ENCODE measurements at regions not wholly inside any gene's neighbourhood (a gene's known extent, or its start where the extent isn't known, plus 50 kb on each side); places are given as distances from the start of the nearest gene placed in this dataset.
"Not testable (repeated sequence)": the region's sequence is repeated elsewhere in the genome, so short reads cannot be mapped to it uniquely, and the experiment has no call there.

- H3K4me3 ChIP-seq (ENCODE audit: low read depth, low read length): no peak overlapping the region
- in situ Hi-C loops (cut with HindIII; ENCODE audit: low sequenced_read_pairs): no loop called here
- DNase-seq (ENCODE audit: low read depth, low spot score): no peak
- TF ChIP-seq, protein P1, sequence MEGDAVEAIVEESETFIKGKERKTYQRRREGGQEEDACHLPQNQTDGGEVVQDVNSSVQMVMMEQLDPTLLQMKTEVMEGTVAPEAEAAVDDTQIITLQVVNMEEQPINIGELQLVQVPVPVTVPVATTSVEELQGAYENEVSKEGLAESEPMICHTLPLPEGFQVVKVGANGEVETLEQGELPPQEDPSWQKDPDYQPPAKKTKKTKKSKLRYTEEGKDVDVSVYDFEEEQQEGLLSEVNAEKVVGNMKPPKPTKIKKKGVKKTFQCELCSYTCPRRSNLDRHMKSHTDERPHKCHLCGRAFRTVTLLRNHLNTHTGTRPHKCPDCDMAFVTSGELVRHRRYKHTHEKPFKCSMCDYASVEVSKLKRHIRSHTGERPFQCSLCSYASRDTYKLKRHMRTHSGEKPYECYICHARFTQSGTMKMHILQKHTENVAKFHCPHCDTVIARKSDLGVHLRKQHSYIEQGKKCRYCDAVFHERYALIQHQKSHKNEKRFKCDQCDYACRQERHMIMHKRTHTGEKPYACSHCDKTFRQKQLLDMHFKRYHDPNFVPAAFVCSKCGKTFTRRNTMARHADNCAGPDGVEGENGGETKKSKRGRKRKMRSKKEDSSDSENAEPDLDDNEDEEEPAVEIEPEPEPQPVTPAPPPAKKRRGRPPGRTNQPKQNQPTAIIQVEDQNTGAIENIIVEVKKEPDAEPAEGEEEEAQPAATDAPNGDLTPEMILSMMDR (IDR thresholded peaks at IDR 0.05; ENCODE audit: low read depth, low read length): no peak
Measured at GRCh38 chr7:81294897-81295515, 376.2 kb upstream of the SEMA3C start.

GRCh38 chr7:81293806-81294205, 375.0 kb upstream of the SEMA3C start:
- TF ChIP-seq, protein P1 (IDR thresholded peaks at IDR 0.05; ENCODE audit: low read depth, low read length): no peak
- DNase-seq (ENCODE audit: low read depth, low spot score): no peak
- in situ Hi-C loops (cut with HindIII; ENCODE audit: low sequenced_read_pairs): no loop called here
- no peak overlapping the region for H3K4me3 ChIP-seq (ENCODE audit: low read depth, low read length)

DNA sequence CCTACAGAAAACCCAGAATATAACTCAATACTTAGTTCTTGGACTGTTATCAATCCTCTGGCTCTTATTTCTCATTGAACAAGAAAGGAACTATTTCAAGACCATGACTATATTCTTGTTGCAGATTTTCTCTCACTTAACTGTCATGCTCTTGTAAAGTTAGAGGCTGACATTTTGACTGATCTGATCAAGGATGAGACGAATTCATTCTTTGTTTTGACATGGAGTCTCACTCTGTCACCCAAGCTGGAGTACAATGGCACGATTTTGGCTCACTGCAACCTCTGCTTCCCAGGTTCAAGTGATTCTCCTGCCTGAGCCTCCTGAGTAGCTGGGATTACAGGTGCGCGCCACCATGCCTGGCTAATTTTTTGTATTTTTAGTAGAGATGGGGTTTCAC, 367.9 kb upstream of the SEMA3C start:
- H3K4me3 ChIP-seq (ENCODE audit: low read depth, low read length); in situ Hi-C loops (cut with HindIII; ENCODE audit: low sequenced_read_pairs); DNase-seq (ENCODE audit: low read depth, low spot score): not testable (repeated sequence)

DNA sequence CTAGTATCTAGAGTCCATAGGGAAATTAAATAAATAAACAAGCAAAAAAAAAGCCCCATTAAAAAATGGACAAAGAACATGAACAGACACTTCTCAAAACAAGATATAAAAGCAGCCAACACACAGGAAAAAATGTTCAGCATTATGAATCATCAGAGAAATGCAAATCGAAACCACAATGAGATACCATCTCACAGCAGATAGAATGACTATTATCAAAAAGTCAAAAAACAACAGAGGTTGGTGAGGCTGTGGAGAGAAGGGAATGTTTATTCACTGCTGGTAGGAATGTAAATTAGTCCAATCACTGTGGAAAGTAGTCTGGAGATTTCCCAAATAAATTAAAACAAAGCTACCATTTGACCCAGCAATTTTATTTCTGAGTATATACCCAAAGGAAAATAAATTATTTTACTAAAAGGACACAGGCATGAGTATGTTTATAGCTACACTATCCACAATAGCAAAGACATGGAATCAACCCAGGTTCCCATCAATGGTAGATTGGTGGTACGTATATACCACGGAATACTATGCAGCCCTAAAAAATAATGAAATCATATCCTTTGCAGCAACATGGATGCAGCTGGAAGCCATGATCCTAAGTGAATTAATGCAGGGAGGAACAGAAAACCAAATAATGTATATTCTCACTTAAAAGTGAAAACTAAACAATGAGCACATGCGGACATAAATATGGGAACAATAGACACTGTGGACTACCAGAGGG, 366.5 kb upstream of the SEMA3C start:
- TF ChIP-seq, protein P1 (IDR thresholded peaks at IDR 0.05; ENCODE audit: low read depth, low read length): no peak
- no peak overlapping the region for H3K4me3 ChIP-seq (ENCODE audit: low read depth, low read length)
- in situ Hi-C loops (cut with HindIII; ENCODE audit: low sequenced_read_pairs): no loop called here
- DNase-seq (ENCODE audit: low read depth, low spot score): peak; percentile 92

- peak; percentile 84 for DNase-seq (ENCODE audit: low read depth, low spot score)
- H3K4me3 ChIP-seq (ENCODE audit: low read depth, low read length): no peak overlapping the region
- TF ChIP-seq, protein P1 (IDR thresholded peaks at IDR 0.05; ENCODE audit: low read depth, low read length): no peak
- in situ Hi-C loops (cut with HindIII; ENCODE audit: low sequenced_read_pairs): no loop called here
Measured at GRCh38 chr7:81284576-81284975, 365.7 kb upstream of the SEMA3C start.

DNA sequence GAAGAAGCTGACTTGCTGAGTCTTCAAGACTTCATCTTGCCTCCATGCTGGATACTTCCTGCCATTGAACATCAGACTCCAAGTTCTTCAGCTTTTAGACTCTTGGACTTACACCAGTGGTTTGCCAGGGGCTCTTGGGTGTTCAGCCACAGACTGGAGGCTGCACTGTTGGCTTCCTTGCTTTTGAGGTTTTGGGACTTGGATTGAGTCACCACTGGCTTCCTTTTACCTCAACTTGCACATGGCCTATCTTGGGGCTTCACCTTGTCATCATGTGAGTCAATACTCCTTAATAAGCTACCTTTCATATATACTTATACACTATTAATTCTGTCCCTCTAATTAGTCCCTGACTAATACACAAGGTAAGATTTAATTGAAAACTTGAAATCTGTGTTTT, 361.7 kb upstream of the SEMA3C start:
- H3K4me3 ChIP-seq (ENCODE audit: low read depth, low read length): no peak overlapping the region
- in situ Hi-C loops (cut with HindIII; ENCODE audit: low sequenced_read_pairs): no loop called here
- TF ChIP-seq, protein P1 (IDR thresholded peaks at IDR 0.05; ENCODE audit: low read depth, low read length): no peak
- no peak for DNase-seq (ENCODE audit: low read depth, low spot score)

- TF ChIP-seq, protein P1 (IDR thresholded peaks at IDR 0.05; ENCODE audit: low read depth, low read length): no peak
- no peak overlapping the region for H3K4me3 ChIP-seq (ENCODE audit: low read depth, low read length)
- in situ Hi-C loops (cut with HindIII; ENCODE audit: low sequenced_read_pairs): no loop called here
- no peak for DNase-seq (ENCODE audit: low read depth, low spot score)
Measured at GRCh38 chr7:81277691-81278090, 358.8 kb upstream of the SEMA3C start.

Data from astrocyte of the spinal cord (primary cell).